Lower leg skin (tissue), 3 donors: ENCODE measurements at regions not wholly inside any gene's neighbourhood (a gene's known extent, or its start where the extent isn't known, plus 50 kb on each side); places are given as distances from the start of the nearest gene placed in this dataset.

Experiments used
- POLR2A ChIP-seq, 2 donors: fragments of 450-650 bp; IDR thresholded peaks; one replicate each; pipeline ENCODE4 v1.6.1; 2016 to 2017; ENCODE audit warnings: antibody characterized with exemption in 2 of 2, mild to moderate bottlenecking in 1 of 2, moderate library complexity in 1 of 2
- TF ChIP-seq, protein P1 (sequence below), 3 donors: fragments of 450-650 bp; IDR thresholded peaks; one replicate each; pipeline ENCODE4 v1.5.1; 2016; ENCODE audit warnings: antibody characterized with exemption in 3 of 3, mild to moderate bottlenecking in 3 of 3, moderate library complexity in 2 of 3

DNA sequence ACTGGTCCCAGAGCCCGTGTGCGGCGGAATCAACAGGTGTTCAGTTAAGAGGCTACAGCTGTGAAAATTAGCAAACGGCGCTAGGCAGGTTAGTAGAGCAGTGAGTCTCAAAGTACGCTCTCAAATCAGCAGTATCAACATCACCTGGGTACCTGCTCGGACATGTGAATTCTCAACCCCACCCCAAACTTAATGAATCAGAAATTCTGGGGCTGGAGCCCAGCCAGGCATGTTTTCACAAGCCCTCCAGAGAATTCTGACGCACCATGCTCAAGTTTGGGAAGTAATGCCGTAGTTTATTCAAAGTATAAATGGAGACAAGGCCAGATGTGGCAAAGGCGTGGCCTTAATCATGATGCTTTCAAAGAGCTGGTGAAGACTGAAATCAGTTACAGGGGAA lies 58.2 kb upstream of the PTCHD1 start:
- TF ChIP-seq, protein P1, sequence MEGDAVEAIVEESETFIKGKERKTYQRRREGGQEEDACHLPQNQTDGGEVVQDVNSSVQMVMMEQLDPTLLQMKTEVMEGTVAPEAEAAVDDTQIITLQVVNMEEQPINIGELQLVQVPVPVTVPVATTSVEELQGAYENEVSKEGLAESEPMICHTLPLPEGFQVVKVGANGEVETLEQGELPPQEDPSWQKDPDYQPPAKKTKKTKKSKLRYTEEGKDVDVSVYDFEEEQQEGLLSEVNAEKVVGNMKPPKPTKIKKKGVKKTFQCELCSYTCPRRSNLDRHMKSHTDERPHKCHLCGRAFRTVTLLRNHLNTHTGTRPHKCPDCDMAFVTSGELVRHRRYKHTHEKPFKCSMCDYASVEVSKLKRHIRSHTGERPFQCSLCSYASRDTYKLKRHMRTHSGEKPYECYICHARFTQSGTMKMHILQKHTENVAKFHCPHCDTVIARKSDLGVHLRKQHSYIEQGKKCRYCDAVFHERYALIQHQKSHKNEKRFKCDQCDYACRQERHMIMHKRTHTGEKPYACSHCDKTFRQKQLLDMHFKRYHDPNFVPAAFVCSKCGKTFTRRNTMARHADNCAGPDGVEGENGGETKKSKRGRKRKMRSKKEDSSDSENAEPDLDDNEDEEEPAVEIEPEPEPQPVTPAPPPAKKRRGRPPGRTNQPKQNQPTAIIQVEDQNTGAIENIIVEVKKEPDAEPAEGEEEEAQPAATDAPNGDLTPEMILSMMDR (IDR thresholded peaks at IDR 0.05), result no peak
- TF ChIP-seq POLR2A (IDR thresholded peaks at IDR 0.05), result no peak
